NCI-H2107 treated with DMSO at 0.1 percent for 48 hours (cell line): ENCODE measurements at regions not wholly inside any gene's neighbourhood (a gene's known extent, or its start where the extent isn't known, plus 50 kb on each side); places are given as distances from the start of the nearest gene placed in this dataset.

ENCODE experiments used
- DNase-seq: peaks from one replicate; lab custom pipeline; 2025; ENCODE audit not compliant: unreplicated experiment; lab: John Stamatoyannopoulos, UW

- DNase-seq = no peak
Measured at GRCh38 chr2:239540174-239540573, 139.4 kb upstream of the HDAC4 start.

GRCh38 chr2:239539776-239540100, 138.9 kb upstream of the HDAC4 start:
- no peak for DNase-seq

DNA sequence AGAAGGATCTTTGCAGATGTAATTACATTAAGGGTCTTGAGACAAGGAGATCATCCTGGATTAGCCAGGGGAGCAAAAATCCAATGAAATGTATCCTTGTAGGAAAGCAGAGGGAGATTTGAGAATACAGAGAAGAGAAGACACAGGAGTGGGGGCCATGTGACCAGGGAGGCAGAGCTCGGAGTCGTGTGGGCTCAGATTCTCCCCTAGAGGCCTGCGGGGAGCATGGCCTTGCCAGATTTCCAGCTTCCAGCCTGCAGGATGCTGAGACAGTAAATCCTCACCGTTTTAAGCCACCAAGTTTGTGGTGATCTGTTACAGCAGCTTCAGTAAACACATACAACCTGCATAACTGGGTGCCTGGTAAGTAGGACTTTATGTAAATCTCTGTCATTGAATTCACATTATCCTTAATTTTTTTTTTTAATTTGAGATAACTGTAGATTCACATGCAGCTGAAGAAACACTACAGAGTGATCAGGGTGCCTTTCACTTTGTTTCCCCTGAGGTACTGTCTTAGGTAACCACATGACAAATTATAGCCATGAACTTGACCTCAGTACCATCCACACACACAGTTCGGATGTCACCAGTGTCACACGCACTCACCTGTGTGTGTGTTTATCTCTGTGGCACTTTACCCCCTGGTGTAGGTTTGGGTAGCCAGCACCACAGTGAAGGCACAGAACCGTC, 138.4 kb upstream of the HDAC4 start:
- no peak for DNase-seq

GRCh38 chr2:239538357-239539052, 137.7 kb upstream of the HDAC4 start:
- no peak for DNase-seq

DNA sequence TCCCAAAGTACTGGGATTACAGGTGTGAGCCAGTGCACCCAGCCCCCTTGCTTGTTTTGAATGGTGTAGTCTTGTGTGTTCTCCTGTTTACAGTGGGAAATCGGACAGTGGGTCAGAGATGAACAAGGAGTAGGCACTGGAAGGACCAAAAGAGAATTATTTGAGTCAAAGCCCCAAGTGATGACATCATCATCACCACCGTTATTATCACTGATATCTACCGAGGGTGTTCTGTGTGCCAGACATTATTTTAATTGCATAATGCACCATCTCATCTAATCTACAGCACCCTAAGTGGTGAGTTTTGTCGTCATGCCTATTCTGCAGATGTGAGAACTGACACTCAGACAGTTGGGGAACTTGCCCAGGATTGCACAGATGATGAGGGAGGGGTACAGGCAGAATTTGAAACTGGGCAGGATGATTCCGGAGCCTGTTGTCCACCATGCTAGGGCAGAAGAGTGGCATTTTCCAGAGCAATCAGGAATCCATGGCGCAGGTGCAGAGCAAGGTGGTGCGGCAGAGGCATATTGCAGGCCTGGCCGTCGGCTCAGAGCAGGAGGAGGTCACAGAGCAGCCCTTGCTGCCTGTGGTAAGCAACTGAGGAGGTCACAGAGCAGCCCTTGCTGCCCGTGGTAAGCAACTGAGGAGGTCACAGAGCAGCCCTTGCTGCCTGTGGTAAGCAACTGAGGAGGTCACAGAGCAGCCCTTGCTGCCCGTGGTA, 137.0 kb upstream of the HDAC4 start:
- no peak for DNase-seq

DNA sequence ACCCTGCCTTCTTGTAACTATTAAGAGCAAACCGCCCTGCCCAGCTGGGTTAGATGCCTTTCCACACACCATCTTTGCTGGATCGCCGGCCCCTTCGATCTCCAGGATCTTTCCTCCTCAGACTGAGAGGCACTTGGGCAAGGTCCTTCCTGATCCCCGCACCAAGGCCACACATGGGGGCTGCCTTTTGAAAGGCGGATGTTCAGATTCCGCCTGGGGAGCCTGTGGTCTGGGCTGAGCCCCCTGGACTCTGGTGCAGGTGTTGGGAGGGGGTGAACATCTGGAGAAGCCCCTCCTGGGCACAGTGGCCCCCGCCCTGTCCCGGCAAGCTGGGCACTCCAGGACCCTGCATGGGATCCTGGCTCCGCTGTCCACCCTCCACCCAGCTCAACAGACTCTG, 135.4 kb upstream of the HDAC4 start:
- no peak for DNase-seq

DNA sequence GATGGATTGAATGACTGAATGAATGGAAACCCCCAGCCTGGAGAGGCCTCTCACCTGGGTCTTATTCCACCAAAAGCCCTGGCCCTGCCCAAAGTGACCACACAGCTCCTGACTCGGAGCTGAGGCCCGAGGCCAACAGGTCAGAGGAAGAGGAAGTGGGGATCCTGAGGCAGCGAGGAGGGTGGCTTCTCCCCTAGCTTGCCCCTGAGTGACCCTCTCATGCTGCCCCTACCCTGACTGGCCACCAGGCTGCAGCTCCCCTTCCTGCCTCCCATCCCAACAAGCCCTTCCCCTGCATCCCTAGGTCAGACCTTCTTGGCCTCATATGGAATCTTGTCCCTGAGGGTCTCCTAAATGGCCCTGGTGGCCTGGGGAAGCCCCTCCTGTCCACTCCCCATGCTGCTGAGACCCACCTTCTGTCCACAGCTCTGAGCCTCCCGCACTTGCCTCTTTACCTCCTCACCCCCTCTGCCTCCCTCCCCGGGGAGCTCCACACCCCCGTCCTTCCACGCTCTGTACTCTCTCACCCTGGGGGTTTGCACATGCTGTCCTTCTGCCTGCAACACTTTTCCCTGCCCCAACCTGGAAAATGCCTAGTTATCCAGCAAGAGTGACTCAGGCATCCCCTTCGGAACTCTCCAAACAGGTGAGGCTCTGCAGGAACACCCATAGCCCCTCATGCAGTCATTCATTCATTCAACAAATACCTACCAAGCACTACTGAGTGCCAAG, 134.8 kb upstream of the HDAC4 start:
- DNase-seq = no peak

DNA sequence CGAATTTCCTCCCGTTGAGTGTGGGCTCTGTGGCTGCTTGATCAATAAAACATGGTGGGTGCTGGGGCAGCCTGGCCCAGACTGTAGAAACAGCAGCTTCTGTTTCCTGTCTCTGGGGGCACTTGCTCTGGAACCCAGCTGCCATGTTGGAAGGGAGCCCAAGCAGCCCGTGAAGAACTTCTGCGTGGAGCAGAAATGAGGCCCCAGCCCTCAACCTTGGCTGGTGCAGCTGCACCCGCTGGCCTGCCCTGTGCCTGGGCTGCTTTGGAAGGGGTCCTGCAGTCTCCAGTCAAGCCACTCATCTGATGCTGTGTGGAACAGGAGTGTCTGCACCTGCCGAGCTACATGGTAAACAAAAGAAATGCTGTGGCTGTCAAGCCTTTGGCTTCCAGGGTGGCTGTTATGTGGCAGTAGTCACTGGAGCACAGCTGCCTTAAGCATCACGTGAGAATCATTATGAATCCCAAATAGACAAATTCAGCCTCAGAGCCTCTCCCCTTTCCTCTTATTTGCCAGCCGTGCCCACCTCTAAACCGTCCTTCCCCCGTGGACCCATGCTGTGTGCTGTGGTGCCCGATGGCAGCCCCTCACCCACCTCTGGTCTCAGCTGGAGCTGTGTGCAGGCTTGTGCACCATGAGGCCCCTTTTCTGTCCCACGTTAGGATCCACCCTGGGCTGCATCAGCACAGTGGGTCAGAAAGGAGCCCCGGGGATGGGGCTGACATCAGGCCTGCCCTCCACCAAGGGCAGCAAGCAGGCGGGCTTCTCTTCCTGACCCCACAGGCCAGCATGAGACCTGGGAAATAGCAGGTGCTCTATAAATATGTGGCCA, 134.0 kb upstream of the HDAC4 start:
- peak; percentile 93 for DNase-seq

DNA sequence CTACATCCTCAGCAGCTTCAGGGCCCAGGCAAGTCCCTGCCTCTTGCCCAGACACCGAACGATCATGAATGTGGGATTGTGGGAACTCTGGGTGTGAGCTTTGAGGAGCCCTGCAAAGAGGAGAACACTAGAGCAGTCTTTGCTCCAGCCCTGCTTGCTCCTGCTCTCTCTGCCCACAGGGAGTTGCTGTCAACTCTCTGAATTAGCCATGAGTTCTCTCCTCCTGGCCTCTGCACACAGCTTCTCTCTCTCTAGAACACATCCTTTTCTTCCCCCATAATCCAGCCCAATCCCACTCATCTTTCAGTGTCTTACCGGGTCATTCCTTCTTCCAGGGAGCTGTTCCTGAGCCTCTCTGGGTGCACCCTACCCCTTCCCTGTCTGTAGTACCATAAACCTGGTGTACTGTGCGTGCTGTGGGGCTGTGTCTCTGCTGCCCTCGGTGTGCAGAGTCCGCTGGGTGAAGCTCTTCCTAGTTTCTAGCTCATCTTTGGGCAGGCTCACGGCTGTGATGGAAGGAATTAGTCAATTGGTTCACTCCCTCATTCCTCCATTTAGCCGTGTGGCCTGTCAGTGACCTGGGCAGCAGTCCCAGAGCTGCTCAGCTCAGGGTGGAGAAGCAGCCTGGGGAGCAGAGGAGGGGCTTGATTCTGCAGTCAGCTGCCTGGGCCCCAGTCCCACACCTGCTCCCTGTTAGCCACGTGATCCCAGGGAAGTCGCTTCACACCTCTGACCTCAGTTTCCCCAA, 132.9 kb upstream of the HDAC4 start:
- no peak for DNase-seq

DNA sequence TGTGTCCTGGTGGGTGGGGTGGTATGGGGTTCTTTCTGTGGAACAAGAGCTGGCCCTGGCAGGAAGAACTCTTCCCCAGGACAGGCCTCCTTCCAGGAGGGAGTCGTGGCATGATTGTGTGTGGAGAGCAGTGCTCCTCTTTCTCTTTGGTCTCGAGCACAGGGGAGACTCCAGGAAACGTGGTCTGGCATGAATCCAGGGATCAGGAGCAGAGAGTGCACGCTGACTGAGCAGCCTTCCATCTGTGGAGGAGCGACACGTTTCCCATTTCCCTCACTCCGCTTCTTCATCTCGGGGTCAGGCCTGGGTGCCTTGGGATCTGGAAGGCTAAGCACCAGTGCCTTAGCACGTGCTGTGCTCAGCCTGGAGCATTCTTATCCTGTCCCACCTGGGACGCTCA, 132.0 kb upstream of the HDAC4 start:
- no peak for DNase-seq

DNA sequence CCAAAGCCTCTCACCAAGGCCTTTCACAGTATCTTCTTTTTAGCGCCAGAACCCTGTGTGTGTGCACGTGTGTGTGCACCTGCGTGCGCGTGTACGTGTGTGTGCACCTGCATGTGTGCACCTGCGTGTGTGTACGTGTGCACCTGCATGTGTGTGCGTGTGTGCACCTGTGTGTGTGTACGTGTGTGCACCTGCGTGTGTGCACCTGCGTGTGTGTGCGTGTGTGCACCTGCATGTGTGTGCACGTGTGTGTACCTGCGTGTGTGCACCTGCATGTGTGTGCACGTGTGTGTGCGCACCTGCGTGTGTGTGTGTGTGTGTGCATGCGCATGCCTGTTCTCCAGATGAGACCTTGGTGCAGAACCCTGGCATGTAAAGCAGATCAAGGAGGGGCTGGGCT, 131.4 kb upstream of the HDAC4 start:
- no peak for DNase-seq

DNA sequence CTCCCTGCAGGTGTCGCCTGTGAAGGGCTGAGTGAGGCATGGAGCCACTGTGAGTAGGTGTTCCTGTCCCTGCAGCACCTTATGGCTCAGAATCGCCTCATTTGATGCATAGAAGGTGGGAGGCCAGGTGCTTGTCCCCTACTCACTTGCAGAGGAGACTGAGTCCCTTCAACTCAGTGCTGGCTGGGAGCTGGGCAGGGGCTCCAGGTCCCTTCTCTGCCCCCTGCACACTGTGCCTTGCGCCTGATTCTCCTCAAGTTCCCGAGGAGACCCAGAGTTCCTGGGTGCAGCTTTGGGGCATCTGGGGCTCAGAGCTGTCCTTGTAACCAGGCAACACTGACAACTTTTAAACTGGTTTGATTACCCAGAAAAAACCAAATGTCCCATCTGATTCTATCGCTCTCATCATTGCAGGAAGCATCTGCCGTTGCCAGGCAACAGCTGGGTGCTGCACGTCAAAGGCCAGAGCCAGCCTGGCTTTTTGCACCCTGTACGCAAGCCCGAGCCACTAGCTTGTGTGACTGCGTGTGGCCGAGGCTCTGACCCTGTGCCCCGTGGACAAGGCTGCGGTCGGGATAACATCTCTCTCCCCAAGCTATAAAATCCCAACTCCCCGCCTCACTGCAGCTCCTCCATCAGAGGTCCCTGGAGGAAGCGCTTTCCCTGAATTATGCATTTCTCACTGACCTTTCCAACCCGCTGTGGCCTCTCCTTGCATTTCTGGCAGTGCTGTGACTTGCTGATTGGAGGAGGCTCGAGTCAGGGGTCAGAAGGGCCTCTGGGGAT, 130.8 kb upstream of the HDAC4 start:
- no peak for DNase-seq

- no peak for DNase-seq
Measured at GRCh38 chr2:239530749-239531316, 130.0 kb upstream of the HDAC4 start.

DNA sequence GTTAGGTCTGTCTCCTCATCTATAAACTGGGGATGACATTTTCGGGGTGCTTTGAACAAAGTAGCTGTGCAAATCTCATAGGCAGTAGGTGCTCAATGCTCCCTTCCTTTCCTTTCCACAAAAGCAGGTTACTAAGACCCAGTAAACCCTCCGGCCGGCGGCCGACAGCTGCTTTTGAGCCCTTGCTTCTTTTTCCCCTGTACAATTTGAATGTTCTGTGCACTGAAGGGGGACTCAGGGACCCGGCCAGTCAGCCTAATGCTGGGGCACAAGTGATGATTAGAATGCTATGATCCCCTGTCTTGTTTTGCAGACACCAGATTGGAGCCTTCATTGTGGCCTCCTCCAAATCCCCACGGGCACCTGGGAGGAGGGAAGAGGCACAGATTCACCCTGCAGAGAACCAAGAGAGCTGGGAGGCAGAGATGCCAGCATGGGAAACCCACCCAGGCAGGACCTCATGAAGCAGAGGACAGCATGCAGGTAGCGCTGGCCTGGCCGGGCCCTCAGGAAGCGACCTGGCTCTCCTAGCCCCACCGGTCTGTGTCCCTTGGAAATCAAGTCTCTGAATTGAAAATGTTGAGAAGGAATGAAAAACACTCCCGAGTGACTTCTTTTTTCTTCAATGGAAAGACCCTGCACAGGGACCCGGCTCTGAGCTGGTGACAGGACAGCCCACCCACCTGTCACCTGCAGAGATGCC, 128.6 kb upstream of the HDAC4 start:
- DNase-seq = no peak

DNA sequence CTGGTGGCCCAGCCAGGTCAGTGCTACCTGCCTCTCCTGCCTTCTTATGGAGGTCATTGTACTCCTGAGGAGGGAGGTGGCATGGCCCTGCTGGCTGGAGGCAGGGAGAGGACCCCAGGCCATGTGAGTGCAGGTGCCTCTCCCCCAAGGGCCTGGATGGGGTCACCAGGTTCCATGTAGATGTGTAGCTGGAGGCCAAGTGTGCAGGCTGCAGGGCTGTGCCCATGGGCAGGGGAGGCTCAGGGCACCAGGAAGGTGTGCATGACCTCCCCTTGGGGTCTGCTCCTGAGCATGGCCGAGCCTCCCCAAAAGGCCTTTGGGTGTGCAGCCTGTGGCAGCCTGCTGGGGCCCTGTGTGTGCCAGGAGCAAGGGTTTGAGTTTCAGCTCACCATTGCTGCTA, 128.1 kb upstream of the HDAC4 start:
- DNase-seq = no peak

GRCh38 chr2:239528146-239528545, 127.3 kb upstream of the HDAC4 start:
- DNase-seq = no peak

DNA sequence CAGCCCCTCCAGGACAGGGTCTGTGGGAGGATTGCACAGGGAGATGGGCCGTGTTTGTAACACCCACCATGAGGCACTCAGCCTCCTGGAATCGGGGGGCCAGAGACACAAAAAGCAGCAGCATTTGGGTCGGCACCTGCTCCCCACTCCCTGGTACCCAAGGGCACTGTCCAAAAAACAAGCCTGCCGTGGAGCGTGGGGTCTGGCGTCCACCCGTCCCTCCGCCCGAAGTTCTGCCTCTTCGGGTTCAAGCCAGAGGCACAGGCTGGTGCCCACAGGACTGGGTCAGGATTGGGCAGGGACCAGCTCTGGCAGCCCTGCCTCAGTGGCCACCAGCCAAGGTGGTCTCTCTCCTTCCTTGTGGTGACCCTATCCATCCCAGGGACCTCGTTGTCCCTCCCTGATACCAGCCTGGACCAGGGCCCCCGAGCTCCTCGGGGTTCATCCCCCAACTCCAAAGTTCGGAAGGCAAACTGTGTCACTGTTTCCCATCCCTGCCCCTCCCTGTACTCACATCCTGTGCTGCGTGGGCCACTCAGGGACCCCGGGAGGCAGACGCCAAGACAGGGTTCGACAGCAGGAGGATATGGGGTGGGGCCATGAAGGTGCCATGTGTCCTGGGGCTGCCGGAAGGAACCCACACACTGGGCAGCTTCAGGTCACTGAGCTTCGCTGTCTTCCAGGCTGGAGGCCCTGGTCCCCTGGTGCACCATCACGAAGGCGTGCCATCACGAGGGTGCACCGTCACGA, 126.0 kb upstream of the HDAC4 start:
- DNase-seq = no peak

DNA sequence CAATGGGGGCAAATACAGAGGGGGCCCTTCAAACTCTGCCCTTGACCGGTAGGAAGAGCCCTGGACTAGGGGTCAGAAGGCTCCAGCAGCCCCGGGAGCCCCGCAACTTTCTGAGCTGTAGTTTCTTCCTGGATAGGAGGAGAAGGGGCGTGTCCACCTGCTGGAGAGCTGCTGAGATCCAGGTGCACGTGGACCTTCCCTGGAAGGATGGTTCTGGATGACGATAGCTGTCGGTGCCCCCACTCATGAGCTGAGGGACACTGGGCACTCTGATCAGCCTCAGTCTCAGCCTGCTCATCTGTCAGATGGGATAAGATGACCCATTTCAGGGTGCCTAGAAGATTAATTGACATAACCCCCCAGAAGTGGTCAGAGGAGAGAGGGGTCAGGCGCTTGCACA, 125.2 kb upstream of the HDAC4 start:
- no peak for DNase-seq
